ENCODE measurements at regions not wholly inside any gene's neighbourhood (a gene's known extent, or its start where the extent isn't known, plus 50 kb on each side); places are given as distances from the start of the nearest gene placed in this dataset.

- BruUV-seq (replicated peaks): no TSS peak
- no peak overlapping the region for H3K4me3 ChIP-seq (replicated peaks in 1 of 3; ENCODE audit: insufficient read depth in 1 of 3, low read depth in 1 of 3, low read length in 3 of 3)
- dilution Hi-C loops (cut with MboI; ENCODE audit: extremely low pct_ligation_motif_present, low sequenced_read_pairs): no loop called here
- TF ChIP-seq POLR2AphosphoS5 (IDR thresholded peaks at IDR 0.05; ENCODE audit: insufficient read depth, low read depth, low read length) (no peak), POLR2A (IDR thresholded peaks at IDR 0.05; ENCODE audit: low read depth, low read length) (no peak), JUN (IDR thresholded peaks at IDR 0.05; ENCODE audit: borderline replicate concordance, insufficient read depth, insufficient read length, low read depth) (no peak), MAX (IDR thresholded peaks at IDR 0.05; ENCODE audit: insufficient read depth, insufficient read length) (no peak), CTCF (IDR thresholded peaks at IDR 0.05; ENCODE audit: extremely low read depth in 1 of 2, insufficient read depth in 1 of 2, low read depth in 1 of 2, low read length in 2 of 2) (no peak), MYC (IDR thresholded peaks at IDR 0.05; ENCODE audit: low read depth, low read length) (no peak), EZH2 (IDR thresholded peaks at IDR 0.05; ENCODE audit: borderline replicate concordance, low read depth, low read length, severe bottlenecking) (no peak), FOS (IDR thresholded peaks at IDR 0.05; ENCODE audit: borderline replicate concordance, insufficient read depth, low read length) (no peak), GATA2 (IDR thresholded peaks at IDR 0.05; ENCODE audit: insufficient read depth, insufficient read length, low read depth, low read length) (no peak)
- H3K4me1 ChIP-seq (ENCODE audit: control insufficient read depth, extremely low read depth, insufficient read depth, low read length): no peaks in the 10 kb centered on the region
- H3K36me3 ChIP-seq (ENCODE audit: control insufficient read depth in 2 of 2, extremely low read depth in 1 of 2, insufficient read depth in 2 of 2, low read length in 2 of 2): no peaks in the 10 kb centered on the region
- H3K79me2 ChIP-seq (ENCODE audit: control insufficient read depth, insufficient read depth, low read length): no peaks in the 10 kb centered on the region
- no peak overlapping the region for H3K9ac ChIP-seq (replicated peaks; ENCODE audit: extremely low read depth, insufficient read depth, low read length)
- H2AFZ ChIP-seq (ENCODE audit: low read depth, low read length): no peak overlapping the region
- H4K20me1 ChIP-seq (replicated peaks; ENCODE audit: control insufficient read depth, extremely low read depth, insufficient read depth, low read length): no peaks in the 10 kb centered on the region
- H3K27me3 ChIP-seq (ENCODE audit: control insufficient read depth in 2 of 2, insufficient read depth in 2 of 2, low read length in 2 of 2): no peaks in the 10 kb centered on the region
- H3K9me3 ChIP-seq (replicated peaks; ENCODE audit: control insufficient read depth, insufficient read depth, low read length): no peaks in the 10 kb centered on the region
- DNase-seq (ENCODE audit: low read depth, low spot score): no peak
- intact Hi-C loops (cut with micrococcal nuclease): no loop called here
- ChIA-PET CTCF (interaction anchor here (0.7 kb wide), 2 partner anchors 18 to 44 kb away, joined by 3 read pairs; no protein-coding TSS in a partner anchor), POLR2A (no interaction called here)
- FAIRE-seq: no peak
- no peaks in the 10 kb centered on the region for H3K9me1 ChIP-seq (replicated peaks; ENCODE audit: control insufficient read depth, extremely low read depth, insufficient read depth, low read length)
- no peak overlapping the region for H3K27ac ChIP-seq (ENCODE audit: insufficient read depth, low read depth, low read length)
- no peak overlapping the region for H3K4me2 ChIP-seq (ENCODE audit: insufficient read depth, low read length)
These were observed 154.8 kb upstream of the GRIK3 start for GRCh38 chr1:37189111-37189510.

All from endothelial cell of umbilical vein (primary cell).